GM23338 (cell line): ENCODE measurements at regions not wholly inside any gene's neighbourhood (a gene's known extent, or its start where the extent isn't known, plus 50 kb on each side); places are given as distances from the start of the nearest gene placed in this dataset.
"Not testable (repeated sequence)": the region's sequence is repeated elsewhere in the genome, so short reads cannot be mapped to it uniquely, and the experiment has no call there.

ENCODE experiments used
- ATAC-seq: fragments of 200-7000 bp; cut with Tn5 transposase; 3 replicates; pipeline ENCODE4 v1.9.1; 2020
- DNase-seq: peaks from one replicate; pipeline ENCODE4 v3.0.0-alpha.2; 2015; ENCODE audit warnings: low spot score
- H2AFZ ChIP-seq: fragments of 200-600 bp; sonication (generic); 2 replicates; pipeline ENCODE4 v1.8.0; 2016; ENCODE audit warnings: antibody characterized with exemption, mild to moderate bottlenecking, moderate library complexity
- H3F3A ChIP-seq: fragments of 200-600 bp; sonication (generic); replicated peaks from 2 replicates; pipeline ENCODE4 v1.8.0; 2017; ENCODE audit warnings: antibody characterized with exemption, mixed run types, low read depth
- H3K27ac ChIP-seq: fragments of 200-600 bp; sonication (generic); 2 replicates; pipeline ENCODE4 v1.6.1; 2016; ENCODE audit warnings: low read depth
- H3K27me3 ChIP-seq: fragments of 200-600 bp; sonication (generic); 2 replicates; pipeline ENCODE4 v1.8.0; 2016; ENCODE audit warnings: mild to moderate bottlenecking, mixed run types, moderate library complexity; ENCODE audit not compliant: insufficient read depth
- H3K36me3 ChIP-seq: fragments of 200-600 bp; sonication (generic); 2 replicates; pipeline ENCODE4 v1.8.0; 2016; ENCODE audit warnings: mild to moderate bottlenecking; ENCODE audit not compliant: insufficient read depth
- H3K4me1 ChIP-seq: fragments of 200-600 bp; sonication (generic); 2 replicates; pipeline ENCODE4 v1.8.0; 2016; ENCODE audit warnings: mild to moderate bottlenecking, moderate library complexity; ENCODE audit not compliant: insufficient read depth
- H3K4me2 ChIP-seq: fragments of 200-600 bp; sonication (generic); 2 replicates; pipeline ENCODE4 v1.7.1; 2017; ENCODE audit warnings: mixed run types
- H3K4me3 ChIP-seq: fragments of 200-600 bp; sonication (generic); 2 replicates; pipeline ENCODE4 v1.6.1; 2016; ENCODE audit warnings: mixed run types
- H3K79me2 ChIP-seq: fragments of 200-600 bp; sonication (generic); replicated peaks from 2 replicates; pipeline ENCODE4 v1.8.0; 2017; ENCODE audit warnings: mild to moderate bottlenecking; ENCODE audit not compliant: insufficient read depth
- H3K9me2 ChIP-seq: fragments of 200-600 bp; sonication (generic); 2 replicates; pipeline ENCODE4 v1.8.0; 2017; ENCODE audit not compliant: insufficient read depth
- H4K20me1 ChIP-seq: fragments of 200-600 bp; sonication (generic); replicated peaks from 2 replicates; pipeline ENCODE4 v1.8.0; 2017; ENCODE audit warnings: mild to moderate bottlenecking; ENCODE audit not compliant: insufficient read depth
- H3K27ac Mint-ChIP-seq: 2 replicates; pipeline ENCODE4 v1.8.0; 2020; ENCODE audit warnings: inconsistent platforms, mild to moderate bottlenecking, moderate library complexity, mixed read lengths
- H3K27me3 Mint-ChIP-seq: 3 replicates; pipeline ENCODE4 v1.8.0; 2022; ENCODE audit warnings: low read depth, mild to moderate bottlenecking, moderate library complexity, mixed read lengths, inconsistent platforms; ENCODE audit not compliant: insufficient read depth, poor library complexity
- H3K36me3 Mint-ChIP-seq: 3 replicates; pipeline ENCODE4 v1.8.0; 2021; ENCODE audit warnings: low read depth, mild to moderate bottlenecking, inconsistent platforms, moderate library complexity, mixed read lengths
- H3K4me1 Mint-ChIP-seq: 3 replicates; pipeline ENCODE4 v1.8.0; 2020; ENCODE audit warnings: mild to moderate bottlenecking, inconsistent platforms, mixed read lengths
- H3K4me3 Mint-ChIP-seq: 3 replicates; pipeline ENCODE4 v1.8.0; 2021; ENCODE audit warnings: moderate library complexity, mild to moderate bottlenecking, inconsistent platforms, mixed read lengths
- H3K9me3 Mint-ChIP-seq: 3 replicates; pipeline ENCODE4 v1.8.0; 2020; ENCODE audit warnings: moderate library complexity, mild to moderate bottlenecking, inconsistent platforms, mixed read lengths
- EZH2 ChIP-seq: fragments of 200-600 bp; sonication (generic); IDR thresholded peaks from one replicate; pipeline ENCODE4 v1.8.0; 2017; ENCODE audit warnings: antibody characterized with exemption, mild to moderate bottlenecking, low read depth; ENCODE audit not compliant: unreplicated experiment
- REST ChIP-seq: IDR thresholded peaks from one replicate; pipeline ENCODE4 v1.6.1; 2018; ENCODE audit warnings: antibody characterized with exemption; ENCODE audit not compliant: unreplicated experiment
- STAT1 ChIP-seq: IDR thresholded peaks from one replicate; pipeline ENCODE4 v1.6.1; 2016; ENCODE audit warnings: antibody characterized with exemption; ENCODE audit not compliant: unreplicated experiment
- ZNF331 ChIP-seq: fragments of 250-450 bp; sonication (Bioruptor Pico); IDR thresholded peaks from 2 replicates; pipeline ENCODE4 v1.5.0; 2020; ENCODE audit warnings: low read depth, mild to moderate bottlenecking, moderate library complexity

- TF ChIP-seq REST: no peak
Measured at GRCh38 chr15:24223739-24224138, 451.8 kb upstream of the NPAP1 start (continued).

- Histone ChIP-seq H3K27ac (no peak overlapping the region), H2AFZ (no peak overlapping the region; the same call in 1 of the 2 replicates), H3K36me3 (no peaks in the 10 kb centered on the region), H3K79me2 (no peaks in the 10 kb centered on the region), H4K20me1 (no peaks in the 10 kb centered on the region), H3K4me1 (no peaks in the 10 kb centered on the region), H3K9me2 (no peaks in the 10 kb centered on the region), H3K27me3 (no peaks in the 10 kb centered on the region), H3K4me2 (no peak overlapping the region), H3F3A (no peaks in the 10 kb centered on the region), H3K4me3 (no peak overlapping the region)
- no peak for ATAC-seq
- Mint-ChIP-seq H3K4me3 (no peak overlapping the region), H3K9me3 (peaks cover 81% of the 10 kb centered on the region), H3K27me3 (no peaks in the 10 kb centered on the region), H3K4me1 (no peaks in the 10 kb centered on the region), H3K27ac (no peak overlapping the region), H3K36me3 (peaks cover 3% of the 10 kb centered on the region; the same call in 2 of the 3 replicates)
- TF ChIP-seq EZH2 (no peak), ZNF331 (CRISPR knock-in tag) (no peak), STAT1 (no peak)
- no peak for DNase-seq
Measured at GRCh38 chr15:24224161-24224560, 451.4 kb upstream of the NPAP1 start.

- not testable (repeated sequence) for DNase-seq, ATAC-seq, H3K9me2 ChIP-seq
Measured at GRCh38 chr15:24228922-24229321, 446.7 kb upstream of the NPAP1 start.

GRCh38 chr15:24233134-24233533 is 442.4 kb upstream of the NPAP1 start:
- H3K4me1 Mint-ChIP-seq, H3K36me3 ChIP-seq, H4K20me1 ChIP-seq, H3K4me3 Mint-ChIP-seq, H3K79me2 ChIP-seq, H3K27ac ChIP-seq, H3K4me2 ChIP-seq, ATAC-seq, H3K27ac Mint-ChIP-seq, H3K27me3 Mint-ChIP-seq, H3K4me3 ChIP-seq, H3F3A ChIP-seq, H3K4me1 ChIP-seq, DNase-seq, H3K9me2 ChIP-seq, H3K27me3 ChIP-seq, H2AFZ ChIP-seq: not testable (repeated sequence)
- H3K36me3 Mint-ChIP-seq: peaks cover 14% of the 10 kb centered on the region; the same call in 2 of the 3 replicates
- H3K9me3 Mint-ChIP-seq: peaks cover 72% of the 10 kb centered on the region

More at GRCh38 chr15:24228922-24229321, 446.7 kb upstream of the NPAP1 start:
- not testable (repeated sequence) for H3K4me2 ChIP-seq, H3K27ac Mint-ChIP-seq, H3K4me1 ChIP-seq, H3K27ac ChIP-seq, H3K27me3 ChIP-seq, H3K4me1 Mint-ChIP-seq, H3K4me3 Mint-ChIP-seq, H2AFZ ChIP-seq, H3K79me2 ChIP-seq, H3F3A ChIP-seq, H3K36me3 ChIP-seq, H3K27me3 Mint-ChIP-seq, H3K4me3 ChIP-seq, H4K20me1 ChIP-seq
- Mint-ChIP-seq H3K9me3 (peaks cover 81% of the 10 kb centered on the region), H3K36me3 (peaks cover 12% of the 10 kb centered on the region)

- peaks cover 84% of the 10 kb centered on the region for H3K9me3 Mint-ChIP-seq
- not testable (repeated sequence) for DNase-seq, H2AFZ ChIP-seq, H3K4me1 Mint-ChIP-seq, H3K9me2 ChIP-seq, H3K4me2 ChIP-seq, H3K36me3 Mint-ChIP-seq, H3K4me3 Mint-ChIP-seq, H3K27ac Mint-ChIP-seq, H3K79me2 ChIP-seq, ATAC-seq, H3K27ac ChIP-seq, H3K4me1 ChIP-seq, H3K4me3 ChIP-seq, H4K20me1 ChIP-seq, H3K36me3 ChIP-seq, H3F3A ChIP-seq, H3K27me3 Mint-ChIP-seq, H3K27me3 ChIP-seq
Measured at GRCh38 chr15:24240580-24240979, 435.0 kb upstream of the NPAP1 start.

GRCh38 chr15:24259106-24259505 is 416.5 kb upstream of the NPAP1 start:
- not testable (repeated sequence) for H3K4me1 ChIP-seq, H2AFZ ChIP-seq, H3K36me3 ChIP-seq, H3K4me3 ChIP-seq, H3K4me1 Mint-ChIP-seq, DNase-seq, H3K27me3 ChIP-seq, ATAC-seq, H3K27me3 Mint-ChIP-seq, H4K20me1 ChIP-seq, H3F3A ChIP-seq, H3K27ac ChIP-seq, H3K4me3 Mint-ChIP-seq, H3K27ac Mint-ChIP-seq, H3K9me2 ChIP-seq, H3K79me2 ChIP-seq, H3K4me2 ChIP-seq
- H3K9me3 Mint-ChIP-seq: peaks cover 59% of the 10 kb centered on the region
- H3K36me3 Mint-ChIP-seq: peaks cover 14% of the 10 kb centered on the region
